HL-60 (cell line): ENCODE measurements at regions not wholly inside any gene's neighbourhood (a gene's known extent, or its start where the extent isn't known, plus 50 kb on each side); places are given as distances from the start of the nearest gene placed in this dataset.

ENCODE experiments used
- CTCF ChIP-seq: IDR thresholded peaks from one replicate; pipeline ENCODE4 v1.5.1; 2011; ENCODE audit warnings: low read length, control low read depth, inconsistent platforms; ENCODE audit not compliant: insufficient read depth
- POLR2AphosphoS5 ChIP-seq: IDR thresholded peaks from 2 replicates; pipeline ENCODE4 v1.6.1; 2012; ENCODE audit warnings: low read depth
- REST ChIP-seq: IDR thresholded peaks from 2 replicates; pipeline ENCODE4 v1.6.1; 2012; ENCODE audit warnings: low read depth; ENCODE audit not compliant: insufficient replicate concordance
- SPI1 ChIP-seq: IDR thresholded peaks from 2 replicates; pipeline ENCODE4 v1.6.1; 2012; ENCODE audit warnings: low read depth, mild to moderate bottlenecking, borderline replicate concordance

GRCh38 chr15:61483599-61483998 is 254.5 kb upstream of the RORA start:
- TF ChIP-seq POLR2AphosphoS5 (no peak), CTCF (no peak), SPI1 (no peak), REST (no peak)
